Trophoblast cell (in vitro differentiated cells and primary cell): ENCODE measurements at regions not wholly inside any gene's neighbourhood (a gene's known extent, or its start where the extent isn't known, plus 50 kb on each side); places are given as distances from the start of the nearest gene placed in this dataset.

Experiments used
- DNase-seq, 2 donors: peaks; one replicate each; pipeline ENCODE4 v3.0.0-alpha.2; 2016
- H2AFZ ChIP-seq: 2 replicates; pipeline ENCODE4 v1.6.1; 2013; ENCODE audit warnings: low read length, moderate library complexity, mild to moderate bottlenecking; ENCODE audit not compliant: insufficient read depth, poor library complexity
- H2AK5ac ChIP-seq: 2 replicates; pipeline ENCODE4 v1.6.1; 2013; ENCODE audit warnings: mild to moderate bottlenecking, low read length
- H2BK120ac ChIP-seq: 2 replicates; pipeline ENCODE4 v1.6.1; 2013; ENCODE audit warnings: low read length, mild to moderate bottlenecking, moderate library complexity; ENCODE audit not compliant: insufficient read depth, poor library complexity
- H2BK12ac ChIP-seq: 2 replicates; pipeline ENCODE4 v1.6.1; 2013; ENCODE audit warnings: mild to moderate bottlenecking, low read length, moderate library complexity
- H2BK5ac ChIP-seq: 2 replicates; pipeline ENCODE4 v1.6.1; 2013; ENCODE audit warnings: low read length, low read depth, moderate library complexity, mild to moderate bottlenecking; ENCODE audit not compliant: poor library complexity
- H3K14ac ChIP-seq: 2 replicates; pipeline ENCODE4 v1.6.1; 2013; ENCODE audit warnings: mild to moderate bottlenecking, low read length
- H3K18ac ChIP-seq: 2 replicates; pipeline ENCODE4 v1.6.1; 2013; ENCODE audit warnings: mild to moderate bottlenecking, low read length
- H3K23ac ChIP-seq: 2 replicates; pipeline ENCODE4 v1.6.1; 2013; ENCODE audit warnings: low read length
- H3K27ac ChIP-seq: 2 replicates; pipeline ENCODE4 v1.5.1; 2013; ENCODE audit warnings: low read depth, mild to moderate bottlenecking, inconsistent platforms, low read length, moderate library complexity
- H3K27me3 ChIP-seq: 2 replicates; pipeline ENCODE4 v1.6.1; 2013; ENCODE audit warnings: inconsistent platforms, mild to moderate bottlenecking, low read length, moderate library complexity; ENCODE audit not compliant: insufficient read depth
- H3K36me3 ChIP-seq, 2 experiments: 1 replicate in 1 of 2; 2 replicates in 1 of 2; pipeline ENCODE4 v1.6.1; 2013; ENCODE audit warnings: low read length in 2 of 2, mild to moderate bottlenecking in 2 of 2, moderate library complexity in 1 of 2; ENCODE audit not compliant: insufficient read depth in 2 of 2, control insufficient read depth in 1 of 2
- H3K4ac ChIP-seq: 2 replicates; pipeline ENCODE4 v1.6.1; 2013; ENCODE audit warnings: low read depth, mild to moderate bottlenecking, low read length, moderate library complexity
- H3K4me1 ChIP-seq, 2 experiments: 1 replicate in 1 of 2; 2 replicates in 1 of 2; pipeline ENCODE4 v1.6.1; 2013; ENCODE audit warnings: low read length in 2 of 2, mild to moderate bottlenecking in 2 of 2, moderate library complexity in 1 of 2; ENCODE audit not compliant: insufficient read depth in 2 of 2, control insufficient read depth in 1 of 2
- H3K4me2 ChIP-seq: 2 replicates; pipeline ENCODE4 v1.6.1; 2013; ENCODE audit warnings: inconsistent platforms, mild to moderate bottlenecking, low read length, moderate library complexity
- H3K4me3 ChIP-seq: 2 replicates; pipeline ENCODE4 v1.5.1; 2013; ENCODE audit warnings: mild to moderate bottlenecking, low read depth, low read length, inconsistent platforms
- H3K79me1 ChIP-seq: one replicate; pipeline ENCODE4 v1.6.1; 2013; ENCODE audit warnings: low read length
- H3K79me2 ChIP-seq: 2 replicates; pipeline ENCODE4 v1.6.1; 2013; ENCODE audit warnings: low read length, mild to moderate bottlenecking; ENCODE audit not compliant: control insufficient read depth, insufficient read depth, poor library complexity
- H3K9ac ChIP-seq: 2 replicates; pipeline ENCODE4 v1.6.1; 2013; ENCODE audit warnings: mild to moderate bottlenecking, low read length
- H3K9me3 ChIP-seq: 2 replicates; pipeline ENCODE4 v1.6.1; 2013; ENCODE audit warnings: low read depth, mild to moderate bottlenecking, control low read depth, inconsistent platforms, low read length; ENCODE audit not compliant: insufficient read depth
- H4K12ac ChIP-seq: 2 replicates; pipeline ENCODE4 v1.6.1; 2013; ENCODE audit warnings: low read depth, mild to moderate bottlenecking, low read length, moderate library complexity
- H4K8ac ChIP-seq: 2 replicates; pipeline ENCODE4 v1.6.1; 2013; ENCODE audit warnings: low read depth, mild to moderate bottlenecking, low read length, moderate library complexity
- H4K91ac ChIP-seq: one replicate; pipeline ENCODE4 v1.6.1; 2013; ENCODE audit warnings: low read depth, mild to moderate bottlenecking, low read length, moderate library complexity
- WGBS: extraction: QIAGEN DNeasy Blood & Tissue Kit; methylation state at CpG from one replicate; pipeline ENCODE4 v1.1.7; 2013; ENCODE audit warnings: missing lambda C conversion rate; ENCODE audit not compliant: insufficient read length, insufficient coverage; ENCODE audit errors: extremely low coverage; 5-methylcytosine and 5-hydroxymethylcytosine counted together

DNA sequence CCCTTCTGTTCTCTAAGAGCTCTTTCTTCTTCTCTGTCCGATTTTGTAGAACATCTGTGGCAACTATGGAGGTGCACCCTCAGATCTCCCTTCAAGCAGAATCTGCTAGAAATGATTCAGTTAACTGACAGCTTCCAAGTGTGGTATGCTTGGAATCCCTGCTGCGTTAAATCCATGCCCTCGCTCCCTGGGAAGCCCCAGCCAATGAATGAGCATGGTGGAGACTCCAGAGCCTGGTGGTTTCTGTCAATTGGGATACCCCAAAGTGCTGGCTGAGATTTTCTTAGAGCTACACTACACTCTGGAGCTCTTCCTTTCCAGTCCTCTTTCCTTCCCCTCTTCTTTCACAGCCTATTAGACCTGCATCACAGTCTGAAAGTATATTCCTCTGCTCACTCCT is 116.3 kb upstream of the C1orf21 start:
- no peak overlapping the region for H2AK5ac ChIP-seq
- WGBS = no CpG with 5 or more reads among the region's 3 CpGs
- H2BK120ac ChIP-seq = no peak overlapping the region
- H3K4ac ChIP-seq = no peak overlapping the region
- no peak overlapping the region for H3K18ac ChIP-seq
- no peak overlapping the region for H4K91ac ChIP-seq
- H3K4me2 ChIP-seq = no peak overlapping the region
- no peaks in the 10 kb centered on the region for H3K9me3 ChIP-seq
- no peaks in the 10 kb centered on the region for H3K36me3 ChIP-seq
- no peaks in the 10 kb centered on the region for H3K79me1 ChIP-seq
- H2AFZ ChIP-seq = no peak overlapping the region
- no peak overlapping the region for H2BK5ac ChIP-seq
- H3K14ac ChIP-seq = no peak overlapping the region
- no peaks in the 10 kb centered on the region for H3K27me3 ChIP-seq
- H2BK12ac ChIP-seq = no peak overlapping the region
- no peak overlapping the region for H3K4me3 ChIP-seq
- H3K79me2 ChIP-seq = no peaks in the 10 kb centered on the region
- H3K4me1 ChIP-seq = no peaks in the 10 kb centered on the region
- H3K9ac ChIP-seq = no peak overlapping the region
- no peak overlapping the region for H3K27ac ChIP-seq
- no peak for DNase-seq
- H4K12ac ChIP-seq = no peak overlapping the region
- no peak overlapping the region for H4K8ac ChIP-seq
- H3K23ac ChIP-seq = no peak overlapping the region

DNA sequence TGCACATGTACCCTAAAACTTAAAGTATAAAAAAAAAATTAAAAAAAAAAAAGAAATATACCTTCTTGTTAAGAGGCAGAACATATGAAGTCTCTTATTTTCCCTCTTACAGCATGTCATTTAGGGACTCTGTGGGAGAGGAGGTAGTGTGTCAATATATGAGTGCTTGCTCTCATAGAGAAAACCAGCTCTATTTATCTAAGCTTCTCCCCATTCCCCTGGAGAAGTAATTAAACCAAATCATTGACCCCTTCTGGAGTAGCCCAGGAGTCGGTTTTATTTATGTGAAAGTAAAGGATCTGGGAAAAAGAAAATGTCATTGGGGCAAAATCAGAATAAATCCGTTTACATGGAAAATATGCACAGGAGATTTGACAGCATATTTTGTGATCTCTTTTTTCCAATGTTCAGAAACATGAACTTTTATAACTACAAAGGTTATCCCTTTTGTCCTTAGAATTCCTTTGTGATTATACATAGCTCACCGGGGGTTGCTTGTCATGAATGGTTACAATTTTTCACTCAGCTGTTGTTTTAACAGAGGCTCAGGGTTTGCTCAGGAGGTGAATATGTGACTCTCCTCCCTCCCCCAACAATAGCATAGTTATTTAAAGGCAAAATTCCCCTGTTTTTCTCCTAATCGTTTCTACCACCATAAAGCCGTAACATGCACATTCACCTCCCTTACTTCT is 114.5 kb upstream of the C1orf21 start:
- Histone ChIP-seq H3K23ac (no peak overlapping the region), H2AK5ac (no peak overlapping the region), H2AFZ (no peak overlapping the region), H3K9ac (no peak overlapping the region), H3K4me1 (no peaks in the 10 kb centered on the region), H3K4me3 (no peak overlapping the region), H4K8ac (no peak overlapping the region), H3K18ac (no peak overlapping the region), H3K14ac (no peak overlapping the region), H3K9me3 (no peaks in the 10 kb centered on the region), H4K91ac (no peak overlapping the region), H2BK5ac (no peak overlapping the region), H2BK120ac (no peak overlapping the region), H2BK12ac (no peak overlapping the region), H3K4me2 (no peak overlapping the region), H3K4ac (no peak overlapping the region), H3K79me1 (no peaks in the 10 kb centered on the region), H4K12ac (no peak overlapping the region), H3K79me2 (no peaks in the 10 kb centered on the region), H3K27me3 (no peaks in the 10 kb centered on the region), H3K36me3 (no peaks in the 10 kb centered on the region), H3K27ac (no peak overlapping the region)
- DNase-seq = peak in 1 of 2 donors; percentile 56
- no CpG with 5 or more reads among the region's 5 CpGs for WGBS

DNA sequence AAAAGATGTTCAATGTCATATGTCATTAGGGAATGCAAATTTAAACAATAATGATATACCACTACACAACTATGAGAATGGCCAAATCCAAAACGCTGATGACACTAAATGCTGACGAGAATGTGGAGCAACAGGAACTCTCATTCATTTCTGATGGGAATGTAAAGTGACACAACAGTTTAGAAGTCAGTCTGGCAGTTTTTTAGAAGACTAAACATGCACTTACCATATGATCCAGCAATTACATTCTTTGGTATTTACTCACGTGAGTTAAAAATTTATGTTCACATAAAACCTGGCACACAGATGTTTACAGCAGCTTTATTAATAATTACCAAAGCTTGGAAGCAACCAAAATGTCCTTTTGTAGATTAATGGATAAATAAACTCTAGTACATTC is 110.4 kb upstream of the C1orf21 start:
- no peak overlapping the region for H2BK120ac ChIP-seq
- H3K4me2 ChIP-seq = no peak overlapping the region
- no peak overlapping the region for H2BK5ac ChIP-seq
- no peak overlapping the region for H3K9ac ChIP-seq
- no peak overlapping the region for H3K23ac ChIP-seq
- H3K4me3 ChIP-seq = no peak overlapping the region
- no peak overlapping the region for H3K4ac ChIP-seq
- no peak overlapping the region for H2AK5ac ChIP-seq
- no peaks in the 10 kb centered on the region for H3K79me2 ChIP-seq
- no CpG with 5 or more reads among the region's 3 CpGs for WGBS
- H3K36me3 ChIP-seq = no peaks in the 10 kb centered on the region
- H3K4me1 ChIP-seq = no peaks in the 10 kb centered on the region
- H3K9me3 ChIP-seq = no peaks in the 10 kb centered on the region
- no peak overlapping the region for H2BK12ac ChIP-seq
- no peak overlapping the region for H2AFZ ChIP-seq
- H3K79me1 ChIP-seq = no peaks in the 10 kb centered on the region
- H4K8ac ChIP-seq = no peak overlapping the region
- no peak overlapping the region for H4K91ac ChIP-seq
- DNase-seq = peak in 1 of 2 donors; percentile 42
- H3K27ac ChIP-seq = no peak overlapping the region
- no peak overlapping the region for H3K14ac ChIP-seq
- no peak overlapping the region for H3K18ac ChIP-seq
- H3K27me3 ChIP-seq = no peaks in the 10 kb centered on the region
- no peak overlapping the region for H4K12ac ChIP-seq

DNA sequence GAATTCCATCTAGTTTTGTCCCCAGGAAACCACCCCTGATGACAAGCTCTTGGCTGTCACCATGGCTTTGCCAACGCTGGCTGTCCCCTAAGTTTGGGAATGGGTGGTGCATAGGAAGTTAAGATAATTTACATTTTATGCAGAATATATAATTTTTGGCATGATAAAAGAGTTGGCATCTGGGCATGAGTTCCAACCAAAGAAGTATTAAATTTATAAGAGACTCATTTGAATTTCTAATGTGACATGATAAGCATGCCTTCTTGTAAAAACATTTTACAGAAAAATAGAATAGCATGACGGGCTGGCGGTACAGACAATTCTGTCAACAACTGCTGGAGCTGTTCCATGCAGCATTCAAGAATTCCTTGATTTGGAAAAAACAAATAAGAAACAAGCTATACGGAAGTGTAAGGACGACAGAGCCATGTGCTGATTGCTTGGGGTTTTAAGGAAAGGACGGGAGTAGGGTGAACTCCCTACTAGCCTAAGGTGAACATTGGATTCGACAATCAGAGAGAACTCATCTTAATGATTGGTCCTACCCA is 106.8 kb upstream of the C1orf21 start:
- Histone ChIP-seq H3K4me2 (no peak overlapping the region), H3K23ac (no peak overlapping the region), H3K4ac (no peak overlapping the region), H3K79me2 (no peaks in the 10 kb centered on the region), H3K9me3 (no peaks in the 10 kb centered on the region), H3K36me3 (no peaks in the 10 kb centered on the region), H3K4me1 (no peaks in the 10 kb centered on the region), H3K4me3 (no peak overlapping the region), H2BK120ac (no peak overlapping the region), H2BK12ac (no peak overlapping the region), H4K91ac (no peak overlapping the region), H3K9ac (no peak overlapping the region), H2BK5ac (no peak overlapping the region), H3K79me1 (no peaks in the 10 kb centered on the region), H4K12ac (no peak overlapping the region), H4K8ac (no peak overlapping the region), H3K18ac (no peak overlapping the region), H3K27me3 (no peaks in the 10 kb centered on the region), H2AK5ac (no peak overlapping the region), H3K27ac (no peak overlapping the region), H3K14ac (no peak overlapping the region), H2AFZ (no peak overlapping the region)
- WGBS = no CpG with 5 or more reads among the region's 7 CpGs
- no peak for DNase-seq
